GM12865 (cell line): ENCODE measurements at regions not wholly inside any gene's neighbourhood (a gene's known extent, or its start where the extent isn't known, plus 50 kb on each side); places are given as distances from the start of the nearest gene placed in this dataset.
"Not testable (repeated sequence)": the region's sequence is repeated elsewhere in the genome, so short reads cannot be mapped to it uniquely, and the experiment has no call there.

Source experiments
- DNase-seq: peaks from one replicate; pipeline ENCODE4 v3.0.0; 2010; ENCODE audit warnings: low read depth
- H3K4me3 ChIP-seq: 2 replicates; pipeline ENCODE4 v1.5.1; 2011; ENCODE audit warnings: mild to moderate bottlenecking, low read depth, low read length, control low read depth
- TF ChIP-seq, protein P1 (sequence below): IDR thresholded peaks from 2 replicates; pipeline ENCODE4 v1.5.1; 2011; ENCODE audit warnings: low read length, control low read depth, low read depth, inconsistent platforms; ENCODE audit not compliant: insufficient read depth; ENCODE audit errors: missing control alignments

DNA sequence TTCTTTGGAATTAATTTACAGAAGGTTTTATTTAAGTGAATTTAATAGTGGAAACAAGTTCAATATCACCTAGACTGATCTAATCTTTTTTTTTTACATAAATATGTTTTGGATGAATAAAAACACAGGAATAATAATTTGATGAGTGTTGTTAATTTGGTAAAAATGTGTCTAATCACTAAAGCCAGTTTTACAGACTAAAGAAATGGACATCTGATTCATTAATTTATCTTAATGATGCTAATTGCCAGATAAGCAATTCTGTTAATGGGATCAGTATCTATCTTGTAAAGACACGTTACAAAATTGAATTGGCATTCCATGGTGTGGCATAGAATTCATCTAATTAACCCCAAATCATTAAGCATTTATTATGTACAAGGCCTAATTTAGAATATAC, 743.3 kb upstream of the CDH6 start:
- TF ChIP-seq, protein P1, sequence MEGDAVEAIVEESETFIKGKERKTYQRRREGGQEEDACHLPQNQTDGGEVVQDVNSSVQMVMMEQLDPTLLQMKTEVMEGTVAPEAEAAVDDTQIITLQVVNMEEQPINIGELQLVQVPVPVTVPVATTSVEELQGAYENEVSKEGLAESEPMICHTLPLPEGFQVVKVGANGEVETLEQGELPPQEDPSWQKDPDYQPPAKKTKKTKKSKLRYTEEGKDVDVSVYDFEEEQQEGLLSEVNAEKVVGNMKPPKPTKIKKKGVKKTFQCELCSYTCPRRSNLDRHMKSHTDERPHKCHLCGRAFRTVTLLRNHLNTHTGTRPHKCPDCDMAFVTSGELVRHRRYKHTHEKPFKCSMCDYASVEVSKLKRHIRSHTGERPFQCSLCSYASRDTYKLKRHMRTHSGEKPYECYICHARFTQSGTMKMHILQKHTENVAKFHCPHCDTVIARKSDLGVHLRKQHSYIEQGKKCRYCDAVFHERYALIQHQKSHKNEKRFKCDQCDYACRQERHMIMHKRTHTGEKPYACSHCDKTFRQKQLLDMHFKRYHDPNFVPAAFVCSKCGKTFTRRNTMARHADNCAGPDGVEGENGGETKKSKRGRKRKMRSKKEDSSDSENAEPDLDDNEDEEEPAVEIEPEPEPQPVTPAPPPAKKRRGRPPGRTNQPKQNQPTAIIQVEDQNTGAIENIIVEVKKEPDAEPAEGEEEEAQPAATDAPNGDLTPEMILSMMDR = no peak
- no peak overlapping the region for H3K4me3 ChIP-seq
- no peak for DNase-seq

DNA sequence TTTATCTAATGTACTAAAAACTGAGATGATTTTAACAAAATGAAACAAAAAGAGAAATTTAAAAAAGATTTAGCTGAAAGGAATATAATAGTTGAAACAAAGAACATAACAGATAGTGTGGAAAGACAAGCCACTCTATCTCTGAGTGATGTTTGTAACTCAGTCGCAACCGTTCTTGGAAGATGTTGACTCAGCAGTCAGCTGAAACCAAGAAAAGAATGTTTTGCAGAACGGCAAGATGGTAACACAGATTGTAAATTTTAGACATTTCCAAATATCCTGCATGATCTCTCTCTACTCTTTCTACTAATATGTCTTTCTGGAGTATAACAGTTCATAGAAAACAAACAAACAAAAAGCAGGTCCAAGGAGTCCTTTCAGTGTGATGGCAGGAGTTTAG, 746.1 kb upstream of the CDH6 start:
- no peak overlapping the region for H3K4me3 ChIP-seq
- TF ChIP-seq, protein P1 = no peak
- DNase-seq = no peak

DNA sequence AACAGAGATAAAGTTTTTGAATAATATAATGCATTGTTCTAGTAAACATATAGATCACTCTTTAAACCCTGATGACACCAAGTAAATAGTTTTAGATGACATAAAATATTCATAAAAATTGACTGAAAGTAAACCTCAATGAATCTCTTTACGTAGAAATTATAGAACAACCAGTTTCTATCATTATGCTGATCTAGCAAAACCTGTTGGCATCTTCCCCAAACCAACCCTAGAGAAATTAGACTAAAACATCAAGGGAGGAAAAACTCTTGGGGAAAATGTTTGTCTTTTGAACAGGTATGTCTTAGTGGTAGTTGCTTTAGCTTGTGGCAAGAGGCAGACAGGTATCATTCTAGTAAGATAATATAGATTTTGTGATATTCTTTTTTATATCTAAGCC, 747.0 kb upstream of the CDH6 start:
- DNase-seq = no peak
- no peak overlapping the region for H3K4me3 ChIP-seq
- TF ChIP-seq, protein P1 = no peak

DNA sequence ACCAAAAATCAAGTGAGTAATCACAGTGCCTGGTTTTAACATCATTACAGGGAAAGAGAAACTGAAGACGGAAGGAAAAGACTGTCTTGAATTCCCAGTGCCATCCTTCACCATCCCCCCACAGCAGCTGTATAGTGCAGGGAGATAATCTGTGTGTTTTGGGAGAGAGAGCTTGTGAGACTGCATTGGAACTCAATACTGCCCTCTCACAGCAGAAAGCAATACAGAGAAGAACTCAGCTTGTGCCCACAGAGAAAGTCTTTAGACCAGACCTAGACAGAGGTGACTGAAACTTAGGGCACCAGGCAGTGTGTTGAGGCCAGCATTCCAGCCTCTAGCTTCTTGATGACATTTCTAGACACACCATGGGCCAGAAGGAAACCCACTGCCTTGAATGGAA, 754.7 kb upstream of the CDH6 start:
- TF ChIP-seq, protein P1 = no peak
- no peak for DNase-seq
- H3K4me3 ChIP-seq = no peak overlapping the region

DNA sequence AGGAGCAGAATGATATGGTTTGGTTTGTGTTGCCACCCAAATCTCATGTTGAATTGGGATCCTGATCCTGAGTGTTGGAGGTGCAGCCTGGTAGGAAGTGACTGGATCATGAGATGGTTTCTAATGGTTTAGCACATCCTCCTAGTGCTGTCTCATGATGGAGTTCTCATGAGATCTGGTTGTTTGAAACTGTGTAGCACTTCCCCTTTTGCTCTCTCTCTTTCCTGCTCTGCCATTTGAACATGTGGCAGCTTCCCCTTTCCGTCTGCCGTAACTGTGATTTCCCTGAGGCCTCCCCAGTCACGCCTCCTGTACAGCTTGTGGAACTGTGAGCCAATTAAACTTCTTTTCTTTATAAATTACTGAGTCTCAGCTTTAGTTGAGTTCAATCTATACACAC, 756.8 kb upstream of the CDH6 start:
- TF ChIP-seq, protein P1 = no peak
- H3K4me3 ChIP-seq = no peak overlapping the region
- no peak for DNase-seq

- H3K4me3 ChIP-seq, DNase-seq: not testable (repeated sequence)
These were observed 764.5 kb upstream of the CDH6 start for GRCh38 chr5:30428866-30429407.

DNA sequence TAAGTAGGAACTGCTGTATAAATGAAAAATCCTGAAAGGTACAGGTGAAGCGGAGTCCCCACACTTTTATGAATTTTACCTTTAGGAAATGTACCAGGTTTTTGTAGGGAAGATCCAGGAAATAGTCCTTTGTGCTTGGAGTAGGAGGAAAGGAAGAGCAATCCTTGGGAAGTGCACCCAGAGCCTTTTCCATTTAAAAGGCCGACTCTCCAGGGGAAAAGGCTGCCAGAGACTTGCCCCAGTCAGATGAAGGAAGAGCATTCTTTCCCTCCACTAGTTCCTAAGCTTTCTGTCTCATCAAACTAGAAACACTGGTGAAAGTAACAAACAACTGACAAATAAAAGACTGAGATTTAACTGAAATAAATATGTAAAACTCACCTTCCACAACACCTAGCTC, 779.4 kb upstream of the CDH6 start:
- H3K4me3 ChIP-seq = no peak overlapping the region
- TF ChIP-seq, protein P1 = no peak
- no peak for DNase-seq

DNA sequence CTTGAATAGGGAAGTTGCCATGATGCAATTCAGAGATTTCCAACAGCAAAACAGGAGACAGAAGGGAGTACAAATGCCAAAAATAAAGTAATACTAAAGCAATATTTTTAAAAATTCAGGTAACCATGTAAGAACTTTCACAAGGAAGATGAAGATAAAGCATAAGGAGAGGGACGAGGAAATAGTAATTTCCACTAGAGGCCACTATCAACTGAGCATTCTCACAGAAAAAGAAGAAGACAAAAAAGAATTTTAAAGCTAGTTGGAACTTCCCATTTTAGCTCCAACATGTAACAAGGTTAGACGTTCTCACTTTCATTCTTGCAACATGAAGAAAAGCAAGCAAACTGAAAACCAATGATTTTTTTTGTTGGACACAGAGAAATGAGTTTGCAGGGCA, 779.9 kb upstream of the CDH6 start:
- TF ChIP-seq, protein P1 = no peak
- H3K4me3 ChIP-seq = no peak overlapping the region
- no peak for DNase-seq
